ENCODE measurements at regions not wholly inside any gene's neighbourhood (a gene's known extent, or its start where the extent isn't known, plus 50 kb on each side); places are given as distances from the start of the nearest gene placed in this dataset.

GRCh38 chr13:69571606-69572323, 535.9 kb upstream of the ATXN8OS start (continued):
- TF ChIP-seq FOXO4 (CRISPR knock-in tag; IDR thresholded peaks at IDR 0.05) (no peak), HLTF (IDR thresholded peaks at IDR 0.05) (no peak), ETS1 (conservative IDR thresholded peaks at IDR 0.05; ENCODE audit: control insufficient read depth, low read depth, low read length) (no peak), PRDM10 (IDR thresholded peaks at IDR 0.05; ENCODE audit: partially characterized antibody) (no peak)

Data from K562 (cell line).